MM.1S (cell line): ENCODE measurements at regions not wholly inside any gene's neighbourhood (a gene's known extent, or its start where the extent isn't known, plus 50 kb on each side); places are given as distances from the start of the nearest gene placed in this dataset.

Source experiments
- EZH2phosphoT487 ChIP-seq: fragments of 300-600 bp; sonication (generic); IDR thresholded peaks from 2 replicates; pipeline ENCODE4 v1.6.1; 2018; ENCODE audit warnings: antibody characterized with exemption, low read length
- TF ChIP-seq, protein P1 (sequence below): fragments of 300-600 bp; sonication (generic); IDR thresholded peaks from 2 replicates; pipeline ENCODE4 v1.5.1; 2016; ENCODE audit warnings: antibody characterized with exemption, low read length, mixed read lengths

DNA sequence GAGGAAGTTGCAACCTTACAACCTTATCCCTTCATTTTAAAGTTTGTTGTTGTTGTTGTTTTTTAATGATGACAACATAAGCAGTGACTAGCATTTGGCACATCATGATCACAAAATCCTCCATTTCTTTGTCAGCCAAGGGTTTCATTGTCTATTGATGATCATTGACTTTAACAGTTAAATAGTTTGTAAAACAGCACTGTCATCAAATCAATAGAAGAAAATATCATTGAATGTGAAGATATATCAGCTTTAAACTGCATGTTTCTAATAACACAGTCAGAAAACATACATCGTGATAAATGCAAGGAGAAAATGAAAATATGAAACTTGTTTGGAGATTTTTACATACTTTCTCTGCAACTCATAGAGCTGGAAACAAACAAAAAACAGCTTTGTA lies 922.3 kb upstream of the LRFN5 start:
- TF ChIP-seq, protein P1, sequence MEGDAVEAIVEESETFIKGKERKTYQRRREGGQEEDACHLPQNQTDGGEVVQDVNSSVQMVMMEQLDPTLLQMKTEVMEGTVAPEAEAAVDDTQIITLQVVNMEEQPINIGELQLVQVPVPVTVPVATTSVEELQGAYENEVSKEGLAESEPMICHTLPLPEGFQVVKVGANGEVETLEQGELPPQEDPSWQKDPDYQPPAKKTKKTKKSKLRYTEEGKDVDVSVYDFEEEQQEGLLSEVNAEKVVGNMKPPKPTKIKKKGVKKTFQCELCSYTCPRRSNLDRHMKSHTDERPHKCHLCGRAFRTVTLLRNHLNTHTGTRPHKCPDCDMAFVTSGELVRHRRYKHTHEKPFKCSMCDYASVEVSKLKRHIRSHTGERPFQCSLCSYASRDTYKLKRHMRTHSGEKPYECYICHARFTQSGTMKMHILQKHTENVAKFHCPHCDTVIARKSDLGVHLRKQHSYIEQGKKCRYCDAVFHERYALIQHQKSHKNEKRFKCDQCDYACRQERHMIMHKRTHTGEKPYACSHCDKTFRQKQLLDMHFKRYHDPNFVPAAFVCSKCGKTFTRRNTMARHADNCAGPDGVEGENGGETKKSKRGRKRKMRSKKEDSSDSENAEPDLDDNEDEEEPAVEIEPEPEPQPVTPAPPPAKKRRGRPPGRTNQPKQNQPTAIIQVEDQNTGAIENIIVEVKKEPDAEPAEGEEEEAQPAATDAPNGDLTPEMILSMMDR: no peak
- TF ChIP-seq EZH2phosphoT487: no peak
